WERI-Rb-1 (cell line): ENCODE measurements at regions not wholly inside any gene's neighbourhood (a gene's known extent, or its start where the extent isn't known, plus 50 kb on each side); places are given as distances from the start of the nearest gene placed in this dataset.
"Not testable (repeated sequence)": the region's sequence is repeated elsewhere in the genome, so short reads cannot be mapped to it uniquely, and the experiment has no call there.

Source experiments
- DNase-seq: peaks from one replicate; pipeline ENCODE4 v3.0.0-alpha.2; 2020
- H3K27ac ChIP-seq: fragments of 250-450 bp; sonication (Bioruptor Pico); 2 replicates; pipeline ENCODE4 v1.5.1; 2020; ENCODE audit warnings: mild to moderate bottlenecking, moderate library complexity
- H3K27me3 ChIP-seq: fragments of 250-450 bp; sonication (Bioruptor Pico); 2 replicates; pipeline ENCODE4 v1.5.1; 2021; ENCODE audit warnings: mild to moderate bottlenecking, low read depth, moderate library complexity; ENCODE audit not compliant: insufficient read depth, severe bottlenecking
- H3K36me3 ChIP-seq: fragments of 250-450 bp; sonication (Bioruptor Pico); 2 replicates; pipeline ENCODE4 v1.5.1; 2020; ENCODE audit warnings: mild to moderate bottlenecking, moderate library complexity
- H3K4me3 ChIP-seq: 2 replicates; pipeline ENCODE4 v1.5.1; 2011; ENCODE audit warnings: low read depth, mild to moderate bottlenecking, control low read depth, low read length
- H3K9me3 ChIP-seq: fragments of 250-450 bp; sonication (Bioruptor Pico); 2 replicates; pipeline ENCODE4 v1.5.1; 2021; ENCODE audit warnings: mild to moderate bottlenecking, moderate library complexity; ENCODE audit not compliant: severe bottlenecking
- CTCF ChIP-seq: IDR thresholded peaks from 2 replicates; pipeline ENCODE4 v1.5.1; 2011; ENCODE audit warnings: low read depth, mild to moderate bottlenecking, control low read depth, inconsistent platforms, low read length

- no peak for TF ChIP-seq CTCF
- H3K27ac ChIP-seq = no peak overlapping the region
- H3K4me3 ChIP-seq = no peak overlapping the region
- no peak for DNase-seq
- peaks cover 5% of the 10 kb centered on the region for H3K9me3 ChIP-seq
- no peaks in the 10 kb centered on the region for H3K36me3 ChIP-seq
- H3K27me3 ChIP-seq = peaks cover 13% of the 10 kb centered on the region
Observed at GRCh38 chr5:32859211-32859641, 148.1 kb downstream of the NPR3 start.

GRCh38 chr5:32865475-32865874, 154.4 kb downstream of the NPR3 start:
- Histone ChIP-seq H3K9me3 (no peaks in the 10 kb centered on the region), H3K27ac (no peak overlapping the region), H3K36me3 (no peaks in the 10 kb centered on the region), H3K27me3 (peaks cover 54% of the 10 kb centered on the region), H3K4me3 (no peak overlapping the region)
- no peak for DNase-seq
- TF ChIP-seq CTCF = no peak

- H3K9me3 ChIP-seq = no peaks in the 10 kb centered on the region
- DNase-seq = no peak
- TF ChIP-seq CTCF = no peak
- no peaks in the 10 kb centered on the region for H3K36me3 ChIP-seq
- no peak overlapping the region for H3K4me3 ChIP-seq
- H3K27ac ChIP-seq = no peak overlapping the region
- H3K27me3 ChIP-seq = peaks cover 60% of the 10 kb centered on the region
Observed at GRCh38 chr5:32866138-32866537, 155.0 kb downstream of the NPR3 start.

GRCh38 chr5:32869216-32869615, 158.1 kb downstream of the NPR3 start:
- Histone ChIP-seq H3K27ac (no peak overlapping the region), H3K4me3 (no peak overlapping the region), H3K9me3 (no peaks in the 10 kb centered on the region), H3K36me3 (no peaks in the 10 kb centered on the region), H3K27me3 (peaks cover 61% of the 10 kb centered on the region)
- DNase-seq = no peak
- TF ChIP-seq CTCF = no peak

- Histone ChIP-seq H3K9me3 (peaks cover 4% of the 10 kb centered on the region), H3K27me3 (peaks cover 31% of the 10 kb centered on the region), H3K36me3 (no peaks in the 10 kb centered on the region), H3K27ac (no peak overlapping the region), H3K4me3 (no peak overlapping the region)
- no peak for TF ChIP-seq CTCF
- no peak for DNase-seq
Observed at GRCh38 chr5:32876791-32877190, 165.7 kb downstream of the NPR3 start.

- not testable (repeated sequence) for H3K9me3 ChIP-seq, H3K36me3 ChIP-seq, H3K4me3 ChIP-seq, DNase-seq, H3K27ac ChIP-seq
- H3K27me3 ChIP-seq = peaks cover 25% of the 10 kb centered on the region
Observed at GRCh38 chr5:32879364-32879763, 168.2 kb downstream of the NPR3 start.
